Adrenal gland (tissue), 9 donors: ENCODE measurements at regions not wholly inside any gene's neighbourhood (a gene's known extent, or its start where the extent isn't known, plus 50 kb on each side); places are given as distances from the start of the nearest gene placed in this dataset.

Source experiments
- DNase-seq, 7 donors: peaks; one replicate each; pipeline ENCODE4 v3.0.0-alpha.2; 2019 to 2020
- H3K27ac ChIP-seq, 5 donors: fragments of 200-600 bp; sonication (generic) in 4 of 5; 1 replicate in 3 of 5; 2 replicates in 2 of 5; pipeline versions ENCODE4 v1.5.1 to v1.8.0; 2016 to 2020; ENCODE audit warnings: mild to moderate bottlenecking in 1 of 5
- H3K27me3 ChIP-seq: fragments of 200-600 bp; 2 replicates; pipeline ENCODE4 v1.8.0; 2021
- H3K36me3 ChIP-seq, 2 donors: fragments of 200-600 bp; replicated peaks in 1 of 2; 1 replicate in 1 of 2; 2 replicates in 1 of 2; pipeline versions ENCODE4 v1.5.1 to v1.8.0; 2018 to 2022
- H3K4me1 ChIP-seq, 2 donors: fragments of 200-600 bp; replicated peaks in 1 of 2; 1 replicate in 1 of 2; 2 replicates in 1 of 2; pipeline versions ENCODE4 v1.5.1 to v1.8.0; 2018 to 2021
- H3K4me3 ChIP-seq, 4 donors: fragments of 200-600 bp; sonication (generic) in 3 of 4; one replicate each; pipeline ENCODE4 v1.5.1; 2016 to 2018
- H3K9me3 ChIP-seq, 3 donors: fragments of 200-600 bp; sonication (generic) in 1 of 3; replicated peaks in 1 of 3; 1 replicate in 2 of 3; 2 replicates in 1 of 3; pipeline versions ENCODE4 v1.5.1 to v1.8.0; 2016 to 2021
- CTCF ChIP-seq, 6 experiments: fragments of 450-650 bp in 4 of 6; fragments of 200-600 bp in 2 of 6; sonication (generic) in 1 of 6; IDR thresholded peaks; 1 replicate in 5 of 6; 2 replicates in 1 of 6; pipeline versions ENCODE4 v1.5.1 to v1.8.0; 2016 to 2021; ENCODE audit warnings: antibody characterized with exemption in 6 of 6, mild to moderate bottlenecking in 2 of 6, moderate library complexity in 1 of 6
- POLR2A ChIP-seq, 2 donors: fragments of 450-650 bp; IDR thresholded peaks; one replicate each; pipeline ENCODE4 v1.6.1; 2017; ENCODE audit warnings: antibody characterized with exemption in 2 of 2, mild to moderate bottlenecking in 2 of 2, moderate library complexity in 1 of 2
- WGBS, 4 donors: extraction: QIAGEN DNeasy Blood & Tissue Kit in 2 of 4; methylation state at CpG; one replicate each; pipeline versions ENCODE4 v1.1.5 to v1.1.7; 2013 to 2017; 5-methylcytosine and 5-hydroxymethylcytosine counted together
- intact Hi-C, 2 donors: fragments of 100-400 bp; cut with DNase I; formaldehyde crosslinking; loops; one replicate each; pipeline versions ENCODE4 v1.14.1 to v1.15.0; 2022 to 2023
- donor health status: healthy with polysubstance abuse.
- donor health status: Bipolar disorder and iron deficiency.
- donor health status: DM: yes; HTN: yes; CAD: no.
- donor health status: DM: no; HTN: no; CAD: no.
- donor health status: DM: no; HTN: no; CAD: no.

GRCh38 chr6:165930668-165931214, 236.9 kb downstream of the TBXT start:
- DNase-seq, result no peak
- WGBS, 4 donors, result 94 to 97% (median 94%) methylated on average over 15 to 18 of the region's 18 CpGs
- no peak for TF ChIP-seq POLR2A (IDR thresholded peaks at IDR 0.05)
- no peak for TF ChIP-seq CTCF (IDR thresholded peaks at IDR 0.05)
- no peak overlapping the region for H3K4me3 ChIP-seq
- H3K27me3 ChIP-seq, result no peaks in the 10 kb centered on the region
- intact Hi-C loops, result no loop called here
- H3K4me1 ChIP-seq, result no peaks in the 10 kb centered on the region
- no peaks in the 10 kb centered on the region for H3K9me3 ChIP-seq
- H3K36me3 ChIP-seq, result no peaks in the 10 kb centered on the region
- H3K27ac ChIP-seq, result no peak overlapping the region

GRCh38 chr6:165929607-165930006, 238.0 kb downstream of the TBXT start:
- Histone ChIP-seq H3K27me3 (no peaks in the 10 kb centered on the region), H3K27ac (no peak overlapping the region), H3K36me3 (no peaks in the 10 kb centered on the region), H3K9me3 (no peaks in the 10 kb centered on the region), H3K4me1 (no peaks in the 10 kb centered on the region), H3K4me3 (no peak overlapping the region)
- TF ChIP-seq CTCF (IDR thresholded peaks at IDR 0.05) (no peak), POLR2A (IDR thresholded peaks at IDR 0.05) (no peak)
- no peak for DNase-seq
- 93 to 97% (median 95%) methylated on average over 4 to 8 of the region's 8 CpGs for WGBS, 4 donors
- intact Hi-C loops, result no loop called here

- H3K4me3 ChIP-seq, result no peak overlapping the region
- 61 to 72% (median 70%) methylated on average over 4 of the region's 4 CpGs for WGBS, 4 donors
- H3K27ac ChIP-seq, result no peak overlapping the region
- no peaks in the 10 kb centered on the region for H3K4me1 ChIP-seq
- no peaks in the 10 kb centered on the region for H3K27me3 ChIP-seq
- H3K9me3 ChIP-seq, result no peaks in the 10 kb centered on the region
- DNase-seq, result no peak
- H3K36me3 ChIP-seq, result no peaks in the 10 kb centered on the region
- TF ChIP-seq CTCF (IDR thresholded peaks at IDR 0.05) (no peak), POLR2A (IDR thresholded peaks at IDR 0.05) (no peak)
- intact Hi-C loops, result no loop called here
These were observed 241.3 kb downstream of the TBXT start for GRCh38 chr6:165926378-165926777.

- Histone ChIP-seq H3K4me1 (no peaks in the 10 kb centered on the region), H3K27ac (no peak overlapping the region), H3K9me3 (no peaks in the 10 kb centered on the region), H3K36me3 (no peaks in the 10 kb centered on the region), H3K27me3 (no peaks in the 10 kb centered on the region), H3K4me3 (no peak overlapping the region)
- DNase-seq, result no peak
- intact Hi-C loops, result no loop called here
- 68 to 87% (median 77%) methylated on average over 1 of the region's 1 CpG for WGBS, 4 donors
- no peak for TF ChIP-seq POLR2A (IDR thresholded peaks at IDR 0.05)
- no peak for TF ChIP-seq CTCF (IDR thresholded peaks at IDR 0.05)
These were observed 242.0 kb downstream of the TBXT start for GRCh38 chr6:165925474-165926156.
